ENCODE measurements at regions not wholly inside any gene's neighbourhood (a gene's known extent, or its start where the extent isn't known, plus 50 kb on each side); places are given as distances from the start of the nearest gene placed in this dataset.

DNA sequence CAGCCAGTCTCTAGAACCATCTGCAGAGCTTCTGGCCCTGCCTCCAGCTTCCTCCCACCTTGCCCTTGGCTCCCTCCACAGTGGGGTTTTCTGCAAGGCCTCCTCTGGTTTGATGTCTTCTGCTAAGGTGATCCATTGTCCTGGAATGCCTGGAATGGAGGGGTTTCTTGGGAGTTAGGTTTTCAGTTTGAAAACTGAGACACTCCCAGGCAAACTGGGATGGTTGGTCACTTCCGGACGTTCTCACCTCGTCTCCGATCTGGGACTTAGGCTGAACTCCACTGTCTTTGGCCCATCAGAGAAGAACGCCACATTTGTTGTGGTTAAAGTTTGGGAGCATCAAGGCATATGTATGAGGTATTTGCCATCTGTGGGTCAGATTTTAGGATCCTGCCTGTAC is 77.4 kb upstream of the KLHL25 start:
- no peak overlapping the region for H3K27ac Mint-ChIP-seq (ENCODE audit: low read depth)

DNA sequence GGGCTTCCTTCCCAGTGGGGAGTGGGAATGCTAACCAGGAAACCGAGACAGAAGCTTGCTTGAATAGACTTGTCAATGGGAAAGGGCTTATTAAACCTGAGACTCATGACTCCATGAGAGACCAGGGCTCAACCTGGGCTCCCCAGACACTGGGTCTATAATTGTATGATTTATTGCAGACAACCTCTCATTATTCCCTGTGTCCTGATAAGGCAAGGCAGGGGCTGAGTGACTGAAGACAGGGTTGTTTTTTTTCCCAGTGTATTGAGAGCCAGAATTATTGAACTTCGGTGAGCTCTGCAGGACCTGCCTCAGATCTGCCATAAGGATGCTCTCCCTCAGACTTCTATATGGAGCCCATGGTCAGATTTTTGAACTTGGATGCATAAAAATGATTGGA is 79.5 kb upstream of the KLHL25 start:
- Mint-ChIP-seq H3K27me3 (peaks cover 68% of the 10 kb centered on the region), H3K4me1 (no peaks in the 10 kb centered on the region), H3K36me3 (ENCODE audit: insufficient read depth) (no peaks in the 10 kb centered on the region), H3K27ac (ENCODE audit: low read depth) (no peak overlapping the region), H3K4me3 (no peak overlapping the region), H3K9me3 (no peaks in the 10 kb centered on the region)
- ATAC-seq (replicated peaks; ENCODE audit: extremely low read depth, poor library complexity, severe bottlenecking) (no peak), DNase-seq (ENCODE audit: low spot score in 2 of 2) (no peak)

More for the DNA sequence above, 77.4 kb upstream of the KLHL25 start:
- H3K4me1 Mint-ChIP-seq, result no peaks in the 10 kb centered on the region
- ATAC-seq (replicated peaks; ENCODE audit: extremely low read depth, poor library complexity, severe bottlenecking), result no peak
- no peaks in the 10 kb centered on the region for H3K36me3 Mint-ChIP-seq (ENCODE audit: insufficient read depth)
- H3K9me3 Mint-ChIP-seq, result no peaks in the 10 kb centered on the region
- no peak overlapping the region for H3K4me3 Mint-ChIP-seq
- no peak for DNase-seq (ENCODE audit: low spot score in 2 of 2)
- H3K27me3 Mint-ChIP-seq, result peaks cover 67% of the 10 kb centered on the region

DNA sequence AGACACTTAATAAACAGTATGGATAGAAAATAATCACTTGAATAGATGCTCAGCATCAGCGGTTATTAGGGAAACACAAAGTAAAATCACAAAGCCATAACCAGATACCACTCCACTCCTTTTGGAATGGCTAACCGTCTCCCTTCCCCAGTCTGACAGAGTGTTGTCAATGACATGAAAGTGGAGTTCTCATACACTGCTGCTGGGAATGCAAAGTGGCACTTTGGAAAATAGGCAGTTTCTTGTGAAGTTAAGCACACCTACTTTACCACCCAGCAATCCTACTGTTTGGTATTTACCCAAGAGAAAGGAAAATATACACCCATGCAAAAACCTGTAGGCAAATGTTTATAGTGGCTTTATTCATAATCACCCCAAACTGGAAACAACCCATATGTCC is 81.0 kb upstream of the KLHL25 start:
- peaks cover 74% of the 10 kb centered on the region for H3K27me3 Mint-ChIP-seq

DNA sequence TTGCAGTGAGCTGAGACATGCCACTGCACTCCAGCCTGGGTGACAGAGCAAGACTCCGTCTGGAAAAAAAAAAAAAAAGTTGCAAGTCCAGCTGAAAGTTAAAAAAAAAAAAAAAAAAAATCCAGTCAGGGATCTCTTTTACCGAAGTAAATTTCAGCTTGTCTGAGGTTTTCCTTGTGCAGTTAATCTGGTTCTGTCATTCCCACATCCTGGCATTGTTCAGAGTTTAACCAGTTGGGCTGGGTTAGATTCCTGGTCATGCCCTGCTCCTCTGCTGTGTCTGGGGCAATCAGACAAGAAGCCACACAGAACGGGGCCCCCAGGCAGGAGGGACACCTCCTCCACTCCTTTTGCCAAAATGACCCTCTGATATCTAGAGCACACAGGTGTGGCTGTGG is 84.1 kb upstream of the KLHL25 start:
- Mint-ChIP-seq H3K4me1 (no peaks in the 10 kb centered on the region), H3K9me3 (no peaks in the 10 kb centered on the region), H3K36me3 (ENCODE audit: insufficient read depth) (no peaks in the 10 kb centered on the region), H3K27ac (ENCODE audit: low read depth) (no peak overlapping the region), H3K4me3 (no peak overlapping the region), H3K27me3 (peaks cover 67% of the 10 kb centered on the region)
- ATAC-seq (replicated peaks; ENCODE audit: extremely low read depth, poor library complexity, severe bottlenecking) (no peak), DNase-seq (ENCODE audit: low spot score in 2 of 2) (no peak)

More for the DNA sequence above, 81.0 kb upstream of the KLHL25 start:
- no peak for DNase-seq (ENCODE audit: low spot score in 2 of 2)
- Mint-ChIP-seq H3K36me3 (ENCODE audit: insufficient read depth) (no peaks in the 10 kb centered on the region), H3K4me3 (no peak overlapping the region), H3K9me3 (no peaks in the 10 kb centered on the region), H3K4me1 (no peaks in the 10 kb centered on the region), H3K27ac (ENCODE audit: low read depth) (no peak overlapping the region)
- no peak for ATAC-seq (replicated peaks; ENCODE audit: extremely low read depth, poor library complexity, severe bottlenecking)

DNA sequence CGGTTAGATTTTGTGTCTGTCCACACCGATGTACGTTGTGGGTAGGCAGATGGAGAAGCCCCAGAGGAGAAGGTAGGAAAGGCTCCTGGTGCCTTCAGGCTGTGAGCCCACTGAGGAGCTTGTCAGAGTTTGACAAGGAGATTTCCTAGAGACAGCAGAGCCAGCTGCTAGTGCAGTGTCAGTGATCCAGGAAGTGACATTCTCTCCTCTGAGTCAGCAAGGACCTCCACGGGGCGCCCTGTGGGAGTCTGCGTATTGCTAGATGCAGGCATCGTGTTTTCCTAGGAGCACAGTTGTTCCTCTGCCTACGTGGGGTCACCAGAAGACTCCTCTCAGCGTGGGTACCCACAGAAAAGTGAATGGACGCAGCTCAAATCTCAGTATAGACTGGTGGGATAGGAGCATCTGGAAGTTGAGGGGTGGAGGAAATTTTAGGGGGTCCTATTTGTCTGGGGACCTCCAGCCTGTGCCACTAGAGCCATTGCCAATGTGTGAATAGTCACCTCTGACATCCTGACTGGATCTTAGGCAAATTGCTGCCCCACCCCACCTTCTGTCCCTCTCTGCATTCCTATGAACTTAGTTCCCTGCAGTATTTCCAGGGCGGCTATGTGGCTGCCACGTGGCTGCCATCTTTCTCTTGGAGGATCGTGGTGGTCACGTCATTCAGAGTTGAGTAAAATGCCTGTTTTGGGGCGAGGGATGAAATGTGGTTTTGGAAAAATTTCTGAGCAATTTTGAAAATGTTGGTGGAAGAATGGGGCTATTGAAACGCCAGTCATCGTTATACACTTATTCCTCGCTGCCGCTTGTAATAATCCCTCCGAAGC is 84.8 kb upstream of the KLHL25 start:
- Mint-ChIP-seq H3K4me3 (no peak overlapping the region), H3K36me3 (ENCODE audit: insufficient read depth) (no peaks in the 10 kb centered on the region), H3K4me1 (no peaks in the 10 kb centered on the region), H3K9me3 (no peaks in the 10 kb centered on the region), H3K27ac (ENCODE audit: low read depth) (no peak overlapping the region), H3K27me3 (peaks cover 67% of the 10 kb centered on the region)
- ATAC-seq (replicated peaks; ENCODE audit: extremely low read depth, poor library complexity, severe bottlenecking) (no peak), DNase-seq (ENCODE audit: low spot score in 2 of 2) (no peak)

DNA sequence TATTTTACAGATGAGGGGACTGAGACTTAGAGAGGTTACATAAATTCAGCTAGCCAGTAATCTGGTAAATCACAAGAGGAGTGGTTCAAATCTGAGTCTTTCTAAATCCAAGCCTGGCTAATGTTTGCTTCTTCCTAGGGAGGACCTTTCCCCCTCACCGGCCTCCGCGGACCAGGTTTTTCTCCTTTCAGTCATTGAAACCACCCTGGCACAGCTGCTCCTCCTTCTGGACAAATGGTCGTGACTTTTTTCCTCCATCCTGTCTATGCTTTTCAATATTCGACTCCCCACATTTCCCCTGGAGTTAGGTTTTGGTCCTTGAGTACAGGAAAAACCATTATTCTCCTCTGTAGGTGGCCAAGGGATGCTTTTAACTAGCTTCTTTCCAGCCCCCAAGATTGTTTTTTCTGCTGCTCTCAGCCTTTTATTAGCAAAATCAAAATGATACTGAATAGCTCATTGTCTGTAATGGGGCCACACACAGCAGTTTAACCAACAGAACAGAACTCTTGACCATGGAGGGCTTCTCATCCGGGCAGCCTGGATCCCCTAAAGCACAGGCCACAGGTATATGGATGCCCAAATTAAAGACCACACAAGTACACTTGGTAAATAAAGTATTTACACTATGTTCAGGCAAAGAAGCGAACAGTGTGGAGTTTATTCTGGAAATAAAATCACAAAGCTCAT is 85.9 kb upstream of the KLHL25 start:
- Mint-ChIP-seq H3K36me3 (ENCODE audit: insufficient read depth) (no peaks in the 10 kb centered on the region), H3K27me3 (peaks cover 67% of the 10 kb centered on the region), H3K27ac (ENCODE audit: low read depth) (no peak overlapping the region), H3K4me1 (no peaks in the 10 kb centered on the region), H3K4me3 (no peak overlapping the region), H3K9me3 (no peaks in the 10 kb centered on the region)
- ATAC-seq (replicated peaks; ENCODE audit: extremely low read depth, poor library complexity, severe bottlenecking) (no peak), DNase-seq (ENCODE audit: low spot score in 2 of 2) (no peak)

DNA sequence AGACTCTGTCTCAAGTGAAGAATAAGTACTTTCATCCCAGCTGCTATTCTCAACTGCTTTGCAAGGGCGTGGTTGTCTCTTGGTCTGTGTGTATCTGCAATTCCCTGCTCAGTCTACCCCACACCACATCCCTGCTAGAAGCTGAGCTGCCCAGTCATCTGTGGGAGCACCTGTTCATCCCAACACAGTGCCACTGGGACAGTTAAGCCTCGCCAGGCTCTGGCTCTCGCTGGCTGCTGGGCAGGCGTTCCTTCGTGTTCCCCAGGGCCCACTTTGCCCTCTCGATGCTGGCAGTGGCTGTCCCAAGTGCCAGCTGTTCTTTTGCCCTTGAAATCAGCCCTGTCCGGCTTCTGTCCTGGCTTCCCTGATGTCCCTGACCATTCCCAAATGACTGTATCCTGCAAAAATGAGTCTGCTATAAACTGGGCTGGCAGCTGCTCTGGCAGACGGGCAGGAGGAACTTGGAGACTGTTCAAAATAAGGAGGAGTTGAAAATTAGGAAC is 91.6 kb upstream of the KLHL25 start:
- Mint-ChIP-seq H3K4me3 (no peak overlapping the region), H3K9me3 (no peaks in the 10 kb centered on the region), H3K4me1 (peaks cover 7% of the 10 kb centered on the region), H3K27me3 (peaks cover 67% of the 10 kb centered on the region), H3K36me3 (ENCODE audit: insufficient read depth) (no peaks in the 10 kb centered on the region), H3K27ac (ENCODE audit: low read depth) (no peak overlapping the region)
- DNase-seq (ENCODE audit: low spot score in 2 of 2) (no peak), ATAC-seq (replicated peaks; ENCODE audit: extremely low read depth, poor library complexity, severe bottlenecking) (no peak)

DNA sequence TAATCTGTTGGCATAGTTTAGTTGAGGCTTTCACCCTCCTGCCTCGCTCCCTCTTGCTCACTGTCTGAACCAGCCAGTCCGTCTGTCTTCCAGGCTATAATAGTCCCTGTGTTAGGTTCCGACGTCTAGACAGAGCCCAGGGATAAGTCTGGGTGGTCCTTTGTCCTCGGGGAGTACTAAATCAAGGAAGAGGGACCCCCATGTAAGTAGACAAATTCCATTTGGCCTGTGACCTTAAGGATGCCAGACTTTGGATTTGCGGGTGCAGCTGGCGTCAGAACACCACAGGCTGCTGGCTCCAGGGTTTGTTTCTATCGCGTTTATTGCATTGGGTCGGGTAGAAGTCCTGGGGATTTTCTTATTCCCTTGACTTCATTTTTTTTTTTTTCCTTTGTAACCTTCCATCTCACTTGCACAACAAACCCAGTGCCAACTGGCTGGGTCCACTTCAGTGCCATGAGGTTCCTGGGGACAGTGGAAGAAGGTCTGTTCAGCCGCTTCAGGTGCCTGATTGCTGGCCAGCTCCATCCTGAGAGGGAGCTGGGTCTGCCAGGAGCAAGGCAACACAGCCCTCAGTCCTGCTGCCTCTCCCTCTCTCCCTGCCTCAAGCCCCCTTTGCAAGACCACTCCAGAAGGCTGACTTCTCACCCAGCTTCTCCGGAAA is 95.4 kb upstream of the KLHL25 start:
- DNase-seq (ENCODE audit: low spot score in 2 of 2) (no peak), ATAC-seq (replicated peaks; ENCODE audit: extremely low read depth, poor library complexity, severe bottlenecking) (no peak)
- Mint-ChIP-seq H3K36me3 (ENCODE audit: insufficient read depth) (no peaks in the 10 kb centered on the region), H3K4me1 (peaks cover 9% of the 10 kb centered on the region), H3K27me3 (peaks cover 62% of the 10 kb centered on the region), H3K4me3 (no peak overlapping the region), H3K9me3 (no peaks in the 10 kb centered on the region), H3K27ac (ENCODE audit: low read depth) (no peak overlapping the region)

DNA sequence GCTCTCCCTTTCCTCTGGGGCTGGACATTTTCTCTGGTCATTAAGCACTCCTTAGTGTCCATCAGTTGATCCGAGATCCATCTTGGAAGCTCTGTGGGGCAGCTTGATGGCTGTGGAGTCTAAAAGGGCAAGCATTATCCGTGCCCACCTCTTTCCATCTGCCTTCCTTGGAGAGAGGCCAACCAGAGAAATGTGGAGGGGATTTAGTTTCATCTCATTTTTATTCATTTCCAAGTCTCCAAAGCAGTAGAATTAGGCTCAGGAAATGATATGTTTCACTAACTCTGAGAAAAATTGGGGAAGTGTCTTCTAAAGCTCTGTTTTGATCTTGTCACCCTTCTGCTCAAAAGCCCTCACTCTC is 95.9 kb upstream of the KLHL25 start:
- Mint-ChIP-seq H3K27me3 (peaks cover 61% of the 10 kb centered on the region), H3K4me1 (peaks cover 9% of the 10 kb centered on the region), H3K4me3 (no peak overlapping the region), H3K27ac (ENCODE audit: low read depth) (no peak overlapping the region), H3K9me3 (no peaks in the 10 kb centered on the region), H3K36me3 (ENCODE audit: insufficient read depth) (no peaks in the 10 kb centered on the region)
- DNase-seq (ENCODE audit: low spot score in 2 of 2) (no peak), ATAC-seq (replicated peaks; ENCODE audit: extremely low read depth, poor library complexity, severe bottlenecking) (no peak)

DNA sequence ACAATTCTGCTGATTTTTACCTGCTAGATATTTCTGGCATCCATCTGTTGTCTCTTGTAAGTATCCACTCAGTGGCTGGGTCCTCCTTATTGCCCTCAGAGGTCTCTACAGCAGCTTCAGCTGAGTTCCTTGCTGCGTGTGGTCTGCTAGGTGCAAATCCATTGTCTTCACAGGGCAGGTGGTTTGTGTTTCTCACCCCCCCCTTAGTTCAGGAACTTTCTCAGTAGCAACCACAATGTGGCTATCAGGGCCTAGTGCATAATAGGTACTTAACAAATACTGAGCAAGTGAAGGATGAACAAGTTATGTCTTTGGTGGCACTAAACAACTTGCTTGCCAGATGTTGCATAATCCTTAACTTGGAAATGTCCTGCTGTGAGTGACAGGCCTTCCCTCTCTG is 96.7 kb upstream of the KLHL25 start:
- peaks cover 1% of the 10 kb centered on the region for H3K9me3 Mint-ChIP-seq
- H3K27me3 Mint-ChIP-seq, result peaks cover 53% of the 10 kb centered on the region
- peaks cover 4% of the 10 kb centered on the region for H3K36me3 Mint-ChIP-seq (ENCODE audit: insufficient read depth)
- no peak overlapping the region for H3K27ac Mint-ChIP-seq (ENCODE audit: low read depth)
- ATAC-seq (replicated peaks; ENCODE audit: extremely low read depth, poor library complexity, severe bottlenecking), result no peak
- DNase-seq (ENCODE audit: low spot score in 2 of 2), result no peak
- H3K4me1 Mint-ChIP-seq, result peaks cover 11% of the 10 kb centered on the region
- no peak overlapping the region for H3K4me3 Mint-ChIP-seq

DNA sequence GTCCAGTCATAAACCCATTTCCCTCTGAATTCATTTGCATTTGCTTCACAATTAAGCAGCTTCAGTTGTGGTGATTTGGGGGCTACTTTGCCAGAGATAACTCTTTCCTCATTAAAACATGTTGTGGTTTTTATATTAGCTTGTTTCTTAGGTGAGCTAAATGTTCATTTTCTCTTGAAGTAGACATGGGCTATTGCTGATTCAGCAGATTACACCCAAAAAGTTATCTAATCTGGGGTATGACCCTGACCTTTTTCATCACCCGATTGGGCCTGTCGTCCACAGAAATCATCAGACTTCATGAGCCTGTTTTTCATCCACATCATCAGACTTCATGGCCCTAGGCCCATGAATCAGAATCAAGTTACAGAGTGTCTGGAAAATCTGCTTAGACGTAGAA is 97.5 kb upstream of the KLHL25 start:
- H3K27me3 Mint-ChIP-seq, result peaks cover 47% of the 10 kb centered on the region
- H3K9me3 Mint-ChIP-seq, result peaks cover 9% of the 10 kb centered on the region
- ATAC-seq (replicated peaks; ENCODE audit: extremely low read depth, poor library complexity, severe bottlenecking), result no peak
- peaks cover 7% of the 10 kb centered on the region for H3K36me3 Mint-ChIP-seq (ENCODE audit: insufficient read depth)
- H3K27ac Mint-ChIP-seq (ENCODE audit: low read depth), result no peak overlapping the region
- H3K4me1 Mint-ChIP-seq, result peaks cover 18% of the 10 kb centered on the region
- no peak for DNase-seq (ENCODE audit: low spot score in 2 of 2)
- H3K4me3 Mint-ChIP-seq, result no peak overlapping the region

DNA sequence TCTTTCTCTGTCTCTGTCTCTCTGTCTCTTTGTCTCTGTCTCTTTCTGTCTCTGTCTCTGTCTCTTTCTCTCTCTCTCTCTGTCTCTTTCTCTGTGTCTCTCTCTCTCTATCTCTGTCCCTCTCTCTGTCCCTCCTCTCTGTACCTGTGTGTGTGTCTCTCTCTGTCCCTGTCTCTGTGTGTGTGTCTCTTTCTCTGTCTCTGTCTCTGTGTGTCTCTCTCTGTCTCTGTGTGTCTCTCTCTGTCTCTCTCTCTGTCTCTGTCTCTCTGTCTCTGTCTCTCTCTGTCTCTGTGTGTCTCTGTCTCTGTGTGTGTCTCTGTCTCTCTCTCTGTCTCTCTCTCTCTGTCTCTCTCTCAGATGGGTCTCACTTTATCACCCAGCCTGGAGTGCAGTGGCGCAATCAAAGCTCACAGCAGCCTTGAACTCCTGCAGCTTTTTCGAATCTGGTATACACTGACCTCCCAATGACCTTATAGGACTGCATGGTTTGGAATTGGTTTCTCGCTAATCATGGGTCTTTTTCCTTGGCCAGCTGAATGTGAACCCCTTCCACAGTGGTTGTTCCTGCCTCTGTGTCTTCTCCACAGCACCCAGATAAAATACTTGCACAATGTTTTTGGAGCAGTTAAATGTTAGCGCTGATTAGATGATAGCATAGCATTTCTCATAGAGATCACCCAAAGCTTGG is 102.6 kb upstream of the KLHL25 start:
- peaks cover 14% of the 10 kb centered on the region for H3K4me1 Mint-ChIP-seq
- H3K27ac Mint-ChIP-seq (ENCODE audit: low read depth), result peak overlapping the region; percentile 83
- no peak for DNase-seq (ENCODE audit: low spot score in 2 of 2)
- H3K4me3 Mint-ChIP-seq, result no peak overlapping the region
- H3K36me3 Mint-ChIP-seq (ENCODE audit: insufficient read depth), result peaks cover 10% of the 10 kb centered on the region
- peaks cover 13% of the 10 kb centered on the region for H3K9me3 Mint-ChIP-seq
- H3K27me3 Mint-ChIP-seq, result peaks cover 45% of the 10 kb centered on the region
- no peak for ATAC-seq (replicated peaks; ENCODE audit: extremely low read depth, poor library complexity, severe bottlenecking)
